SU-DHL-6 (cell line): ENCODE measurements at regions not wholly inside any gene's neighbourhood (a gene's known extent, or its start where the extent isn't known, plus 50 kb on each side); places are given as distances from the start of the nearest gene placed in this dataset.

Source experiments
- EZH2phosphoT487 ChIP-seq: fragments of 200-600 bp; sonication (generic), shearing (Covaris generic); conservative IDR thresholded peaks from 2 replicates; pipeline ENCODE4 v1.6.1; 2018; ENCODE audit warnings: mild to moderate bottlenecking, antibody characterized with exemption, low read length, moderate library complexity, mixed read lengths
- TF ChIP-seq, protein P1 (sequence below): fragments of 200-600 bp; sonication (generic); IDR thresholded peaks from one replicate; pipeline ENCODE4 v1.5.1; 2017; ENCODE audit warnings: antibody characterized with exemption, mild to moderate bottlenecking, low read length, moderate library complexity; ENCODE audit not compliant: insufficient read depth, poor library complexity, severe bottlenecking

DNA sequence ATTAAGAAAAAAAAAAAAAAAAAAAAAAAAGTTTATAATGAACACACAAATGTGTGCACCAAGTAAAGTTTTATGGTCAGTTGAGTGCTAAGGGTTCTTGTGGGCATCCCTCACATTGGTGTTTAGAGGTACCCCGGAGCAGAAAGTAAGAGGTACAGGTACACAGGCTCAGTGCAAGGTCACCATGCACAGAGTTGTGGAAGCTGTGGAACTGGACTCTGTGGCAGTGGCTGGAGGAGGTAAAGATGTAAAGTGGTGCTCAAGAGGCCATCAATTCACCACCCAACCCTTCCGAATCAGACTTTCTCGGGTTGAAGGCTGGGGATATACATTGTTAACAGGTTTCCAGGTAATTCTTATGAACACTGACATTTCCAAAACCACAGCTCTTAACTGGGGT lies 83.6 kb upstream of the FOXN2 start:
- TF ChIP-seq, protein P1, sequence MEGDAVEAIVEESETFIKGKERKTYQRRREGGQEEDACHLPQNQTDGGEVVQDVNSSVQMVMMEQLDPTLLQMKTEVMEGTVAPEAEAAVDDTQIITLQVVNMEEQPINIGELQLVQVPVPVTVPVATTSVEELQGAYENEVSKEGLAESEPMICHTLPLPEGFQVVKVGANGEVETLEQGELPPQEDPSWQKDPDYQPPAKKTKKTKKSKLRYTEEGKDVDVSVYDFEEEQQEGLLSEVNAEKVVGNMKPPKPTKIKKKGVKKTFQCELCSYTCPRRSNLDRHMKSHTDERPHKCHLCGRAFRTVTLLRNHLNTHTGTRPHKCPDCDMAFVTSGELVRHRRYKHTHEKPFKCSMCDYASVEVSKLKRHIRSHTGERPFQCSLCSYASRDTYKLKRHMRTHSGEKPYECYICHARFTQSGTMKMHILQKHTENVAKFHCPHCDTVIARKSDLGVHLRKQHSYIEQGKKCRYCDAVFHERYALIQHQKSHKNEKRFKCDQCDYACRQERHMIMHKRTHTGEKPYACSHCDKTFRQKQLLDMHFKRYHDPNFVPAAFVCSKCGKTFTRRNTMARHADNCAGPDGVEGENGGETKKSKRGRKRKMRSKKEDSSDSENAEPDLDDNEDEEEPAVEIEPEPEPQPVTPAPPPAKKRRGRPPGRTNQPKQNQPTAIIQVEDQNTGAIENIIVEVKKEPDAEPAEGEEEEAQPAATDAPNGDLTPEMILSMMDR = no peak
- TF ChIP-seq EZH2phosphoT487 = no peak
